IMR-90 (cell line): ENCODE measurements at regions not wholly inside any gene's neighbourhood (a gene's known extent, or its start where the extent isn't known, plus 50 kb on each side); places are given as distances from the start of the nearest gene placed in this dataset.

Experiments used
- ATAC-seq: fragments of 200-7000 bp; cut with Tn5 transposase; 2 replicates; pipeline ENCODE4 v1.9.1; 2020; ENCODE audit warnings: low read depth, mild to moderate bottlenecking, moderate library complexity
- BruUV-seq: library from RNA; stranded (reverse); fragments of 400-500 nt; replicated peaks from 2 replicates; lab custom pipeline; 2021; lab: Mats Ljungman, UMichigan
- CTCF ChIA-PET: fragments of 300-600 bp; formaldehyde crosslinking; extraction: SDS; loops from one replicate; lab custom pipeline; 2021; ENCODE audit warnings: antibody characterized with exemption; lab: Yijun Ruan, JAX
- POLR2A ChIA-PET: fragments of 300-600 bp; sonication (Branson Sonifier 250); formaldehyde crosslinking; loops from one replicate; lab custom pipeline; 2022; ENCODE audit warnings: antibody characterized with exemption; ENCODE audit not compliant: unreplicated experiment; lab: Charles Lee
- DNase-seq: peaks from one replicate; pipeline ENCODE4 v3.0.0; 2013
- H2AFZ ChIP-seq: replicated peaks from 2 replicates; pipeline ENCODE3; 2013; ENCODE audit warnings: low read length, mild to moderate bottlenecking; ENCODE audit not compliant: poor library complexity
- H2AK5ac ChIP-seq: 2 replicates; pipeline ENCODE4 v1.6.1; 2013; ENCODE audit warnings: low read depth, low read length, inconsistent platforms
- H2AK9ac ChIP-seq: replicated peaks from 2 replicates; pipeline ENCODE3; 2013; ENCODE audit warnings: mild to moderate bottlenecking, low read depth, low read length, moderate library complexity; ENCODE audit not compliant: poor library complexity
- H2BK120ac ChIP-seq: 2 replicates; pipeline ENCODE4 v1.6.1; 2013; ENCODE audit warnings: low read depth, low read length, inconsistent platforms
- H2BK15ac ChIP-seq: 3 replicates; pipeline ENCODE4 v1.6.1; 2013; ENCODE audit warnings: low read depth, low read length, inconsistent platforms
- H2BK20ac ChIP-seq: 2 replicates; pipeline ENCODE4 v1.6.1; 2013; ENCODE audit warnings: low read depth, mild to moderate bottlenecking, inconsistent platforms, low read length, moderate library complexity
- H2BK5ac ChIP-seq: 2 replicates; pipeline ENCODE4 v1.6.1; 2013; ENCODE audit warnings: mild to moderate bottlenecking, low read depth, low read length, inconsistent platforms; ENCODE audit not compliant: poor library complexity, severe bottlenecking
- H3K14ac ChIP-seq: replicated peaks from 2 replicates; pipeline ENCODE4 v1.6.1; 2013; ENCODE audit warnings: low read depth, low read length, inconsistent platforms
- H3K18ac ChIP-seq: 2 replicates; pipeline ENCODE4 v1.6.1; 2013; ENCODE audit warnings: low read depth, low read length, control low read depth
- H3K23ac ChIP-seq: 2 replicates; pipeline ENCODE4 v1.6.1; 2013; ENCODE audit warnings: low read depth, low read length, inconsistent platforms
- H3K27ac ChIP-seq: 2 replicates; pipeline ENCODE4 v1.5.1; 2013; ENCODE audit warnings: mild to moderate bottlenecking, control low read depth, low read length; ENCODE audit not compliant: insufficient read depth
- H3K27me3 ChIP-seq: 2 replicates; pipeline ENCODE4 v1.6.1; 2013; ENCODE audit warnings: low read length; ENCODE audit not compliant: control insufficient read depth, insufficient read depth
- H3K36me3 ChIP-seq: 2 replicates; pipeline ENCODE4 v1.6.1; 2013; ENCODE audit warnings: low read length, mixed read lengths; ENCODE audit not compliant: control insufficient read depth, insufficient read depth
- H3K4ac ChIP-seq: 2 replicates; pipeline ENCODE4 v1.6.1; 2013; ENCODE audit warnings: low read depth, low read length, inconsistent platforms
- H3K4me1 ChIP-seq: 2 replicates; pipeline ENCODE4 v1.6.1; 2013; ENCODE audit warnings: low read length, mixed read lengths; ENCODE audit not compliant: control insufficient read depth, insufficient read depth
- H3K4me2 ChIP-seq: 2 replicates; pipeline ENCODE4 v1.6.1; 2013; ENCODE audit warnings: low read depth, mild to moderate bottlenecking, control low read depth, low read length, moderate library complexity
- H3K4me3 ChIP-seq: 2 replicates; pipeline ENCODE4 v1.5.1; 2013; ENCODE audit warnings: low read depth, mild to moderate bottlenecking, control low read depth, low read length, moderate library complexity; ENCODE audit not compliant: insufficient read depth
- H3K56ac ChIP-seq: 2 replicates; pipeline ENCODE4 v1.6.1; 2013; ENCODE audit warnings: low read length, inconsistent platforms; ENCODE audit not compliant: insufficient read depth; ENCODE audit errors: extremely low read depth
- H3K79me1 ChIP-seq, 2 experiments: 2 replicates each; pipeline ENCODE4 v1.6.1; 2013; ENCODE audit warnings: low read length in 2 of 2, inconsistent platforms in 1 of 2, low read depth in 1 of 2
- H3K9ac ChIP-seq: 2 replicates; pipeline ENCODE4 v1.6.1; 2013; ENCODE audit warnings: low read depth, low read length, control low read depth
- H3K9me1 ChIP-seq: 2 replicates; pipeline ENCODE4 v1.6.1; 2013; ENCODE audit warnings: low read length, inconsistent platforms; ENCODE audit not compliant: insufficient read depth
- H3K9me3 ChIP-seq: 2 replicates; pipeline ENCODE4 v1.6.1; 2013; ENCODE audit warnings: low read length; ENCODE audit not compliant: control insufficient read depth, insufficient read depth
- H4K20me1 ChIP-seq: 2 replicates; pipeline ENCODE4 v1.6.1; 2013; ENCODE audit warnings: low read length, inconsistent platforms; ENCODE audit not compliant: insufficient read depth
- H4K5ac ChIP-seq: 2 replicates; pipeline ENCODE4 v1.6.1; 2013; ENCODE audit warnings: mild to moderate bottlenecking, low read depth, low read length, control low read depth
- H4K8ac ChIP-seq, 2 experiments: 2 replicates each; pipeline ENCODE4 v1.6.1; 2013; ENCODE audit warnings: low read depth in 2 of 2, low read length in 2 of 2, control low read depth in 1 of 2, inconsistent platforms in 1 of 2
- H4K91ac ChIP-seq: 2 replicates; pipeline ENCODE4 v1.6.1; 2013; ENCODE audit warnings: low read depth, low read length, inconsistent platforms; ENCODE audit not compliant: insufficient read depth
- CEBPB ChIP-seq: IDR thresholded peaks from 2 replicates; pipeline ENCODE4 v1.6.1; 2012; ENCODE audit warnings: low read depth, low read length, improper control_type of control experiment
- CHD1 ChIP-seq: IDR thresholded peaks from 2 replicates; pipeline ENCODE4 v1.6.1; 2012; ENCODE audit warnings: low read depth, low read length, improper control_type of control experiment
- CTCF ChIP-seq: conservative IDR thresholded peaks from 2 replicates; pipeline ENCODE4 v1.5.1; 2012; ENCODE audit warnings: mild to moderate bottlenecking, low read depth, low read length, improper control_type of control experiment
- MAFK ChIP-seq: IDR thresholded peaks from 2 replicates; pipeline ENCODE4 v1.6.1; 2012; ENCODE audit warnings: low read depth, low read length, improper control_type of control experiment
- RCOR1 ChIP-seq: IDR thresholded peaks from 2 replicates; pipeline ENCODE4 v1.6.1; 2012; ENCODE audit warnings: mild to moderate bottlenecking, low read length, improper control_type of control experiment; ENCODE audit not compliant: insufficient replicate concordance
- SMC3 ChIP-seq: fragments of 150-350 bp; IDR thresholded peaks from 2 replicates; pipeline ENCODE4 v1.6.1; 2016; ENCODE audit warnings: low read depth, mild to moderate bottlenecking, antibody characterized with exemption, low read length, moderate library complexity
- WGBS, 2 experiments: methylation state at CpG; one replicate each; pipeline versions ENCODE4 v1.1.5 to v1.1.7; 2013; ENCODE audit warnings: missing lambda C conversion rate in 2 of 2; ENCODE audit not compliant: insufficient read length in 1 of 2; ENCODE audit errors: extremely low coverage in 2 of 2; 5-methylcytosine and 5-hydroxymethylcytosine counted together
- dilution Hi-C: fragments of 300-500 bp; cut with HindIII; formaldehyde crosslinking; loops from one replicate; pipeline ENCODE4 v1.14.3; 2018; ENCODE audit warnings: low sequenced_read_pairs; ENCODE audit not compliant: unreplicated experiment
- in situ Hi-C: fragments of 300-500 bp; cut with MboI; formaldehyde crosslinking; loops from 3 replicates; pipeline ENCODE4 v1.14.3; 2019; ENCODE audit warnings: low sequenced_read_pairs, inconsistent platforms, mixed read lengths
- intact Hi-C: fragments of 100-400 bp; cut with micrococcal nuclease; formaldehyde crosslinking; loops from 2 replicates; pipeline ENCODE4 v1.10.0; 2022
- TF ChIP-seq, protein P1 (sequence below): fragments of 150-350 bp; IDR thresholded peaks from 2 replicates; pipeline ENCODE4 v1.6.1; 2016; ENCODE audit warnings: low read depth, mild to moderate bottlenecking, low read length, moderate library complexity, borderline replicate concordance
- TF ChIP-seq, protein P2 (sequence below): fragments of 150-350 bp; IDR thresholded peaks from 2 replicates; pipeline ENCODE4 v1.6.1; 2017; ENCODE audit warnings: mild to moderate bottlenecking, antibody characterized with exemption, low read length, low read depth

GRCh38 chr2:215811003-215811402 is 202.3 kb downstream of the MREG start:
- H3K56ac ChIP-seq: no peak overlapping the region
- ChIA-PET POLR2A (no interaction called here), CTCF (no interaction called here)
- no peak overlapping the region for H3K4me2 ChIP-seq
- H4K91ac ChIP-seq: no peak overlapping the region
- TF ChIP-seq, protein P1, sequence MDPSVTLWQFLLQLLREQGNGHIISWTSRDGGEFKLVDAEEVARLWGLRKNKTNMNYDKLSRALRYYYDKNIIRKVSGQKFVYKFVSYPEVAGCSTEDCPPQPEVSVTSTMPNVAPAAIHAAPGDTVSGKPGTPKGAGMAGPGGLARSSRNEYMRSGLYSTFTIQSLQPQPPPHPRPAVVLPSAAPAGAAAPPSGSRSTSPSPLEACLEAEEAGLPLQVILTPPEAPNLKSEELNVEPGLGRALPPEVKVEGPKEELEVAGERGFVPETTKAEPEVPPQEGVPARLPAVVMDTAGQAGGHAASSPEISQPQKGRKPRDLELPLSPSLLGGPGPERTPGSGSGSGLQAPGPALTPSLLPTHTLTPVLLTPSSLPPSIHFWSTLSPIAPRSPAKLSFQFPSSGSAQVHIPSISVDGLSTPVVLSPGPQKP: no peak
- no peak for TF ChIP-seq CTCF
- no peak for TF ChIP-seq RCOR1
- TF ChIP-seq, protein P2, sequence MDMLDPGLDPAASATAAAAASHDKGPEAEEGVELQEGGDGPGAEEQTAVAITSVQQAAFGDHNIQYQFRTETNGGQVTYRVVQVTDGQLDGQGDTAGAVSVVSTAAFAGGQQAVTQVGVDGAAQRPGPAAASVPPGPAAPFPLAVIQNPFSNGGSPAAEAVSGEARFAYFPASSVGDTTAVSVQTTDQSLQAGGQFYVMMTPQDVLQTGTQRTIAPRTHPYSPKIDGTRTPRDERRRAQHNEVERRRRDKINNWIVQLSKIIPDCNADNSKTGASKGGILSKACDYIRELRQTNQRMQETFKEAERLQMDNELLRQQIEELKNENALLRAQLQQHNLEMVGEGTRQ: no peak
- TF ChIP-seq CHD1: no peak
- TF ChIP-seq SMC3: no peak
- no peak for TF ChIP-seq MAFK
- TF ChIP-seq CEBPB: no peak
- H3K9ac ChIP-seq: no peak overlapping the region
- no peak overlapping the region for H3K23ac ChIP-seq
- no peak overlapping the region for H3K18ac ChIP-seq
- no peaks in the 10 kb centered on the region; the same call in 1 of the 2 replicates for H3K27me3 ChIP-seq
- H3K27ac ChIP-seq: no peak overlapping the region
- in situ Hi-C loops (no loop called here), dilution Hi-C loops (no loop called here), intact Hi-C loops (no loop called here)
- no peak overlapping the region for H2AK5ac ChIP-seq
- H3K36me3 ChIP-seq: no peaks in the 10 kb centered on the region
- no peaks in the 10 kb centered on the region for H3K79me1 ChIP-seq
- DNase-seq (no peak), ATAC-seq (no peak)
- H3K4ac ChIP-seq: no peak overlapping the region
- H2AFZ ChIP-seq: no peak overlapping the region
- H3K4me3 ChIP-seq: no peak overlapping the region
- H3K4me1 ChIP-seq: peaks cover 4% of the 10 kb centered on the region; the same call in 1 of the 2 replicates
- no peak overlapping the region for H2BK20ac ChIP-seq
- H2AK9ac ChIP-seq: no peak overlapping the region
- H4K5ac ChIP-seq: no peak overlapping the region
- BruUV-seq: no TSS peak
- no peaks in the 10 kb centered on the region for H3K9me3 ChIP-seq
- no peak overlapping the region for H2BK120ac ChIP-seq
- WGBS, 2 experiments: no CpG with 5 or more reads among the region's 3 CpGs
- no peaks in the 10 kb centered on the region for H3K9me1 ChIP-seq
- no peak overlapping the region for H3K14ac ChIP-seq
- H2BK15ac ChIP-seq: no peak overlapping the region
- no peaks in the 10 kb centered on the region for H4K20me1 ChIP-seq
- no peak overlapping the region for H2BK5ac ChIP-seq
- no peak overlapping the region for H4K8ac ChIP-seq
